SKM-1 (cell line): ENCODE measurements at regions not wholly inside any gene's neighbourhood (a gene's known extent, or its start where the extent isn't known, plus 50 kb on each side); places are given as distances from the start of the nearest gene placed in this dataset.

Source experiments
- DNase-seq: peaks from one replicate; lab custom pipeline; 2025; ENCODE audit not compliant: unreplicated experiment; lab: John Stamatoyannopoulos, UW

GRCh38 chr5:2027790-2028189 lies 145.1 kb upstream of the IRX4 start:
- DNase-seq: no peak

- DNase-seq: no peak
Measured at GRCh38 chr5:2024986-2025721, 142.4 kb upstream of the IRX4 start.

- DNase-seq: no peak
Measured at GRCh38 chr5:2023196-2023595, 140.5 kb upstream of the IRX4 start.

- DNase-seq: no peak
Measured at GRCh38 chr5:2022436-2022835, 139.7 kb upstream of the IRX4 start.

GRCh38 chr5:2021484-2022176 lies 138.9 kb upstream of the IRX4 start:
- no peak for DNase-seq

- no peak for DNase-seq
Measured at GRCh38 chr5:2020730-2021129, 138.0 kb upstream of the IRX4 start.

- no peak for DNase-seq
Measured at GRCh38 chr5:2019716-2020115, 137.0 kb upstream of the IRX4 start.

- no peak for DNase-seq
Measured at GRCh38 chr5:2018390-2018724, 135.6 kb upstream of the IRX4 start.

GRCh38 chr5:2017540-2018389 lies 135.0 kb upstream of the IRX4 start:
- DNase-seq: peak; percentile 0

GRCh38 chr5:2015961-2016360 lies 133.2 kb upstream of the IRX4 start:
- DNase-seq: no peak

- no peak for DNase-seq
Measured at GRCh38 chr5:2015124-2015848, 132.6 kb upstream of the IRX4 start.

- no peak for DNase-seq
Measured at GRCh38 chr5:2014058-2014610, 131.4 kb upstream of the IRX4 start.

GRCh38 chr5:2013301-2014057 lies 130.8 kb upstream of the IRX4 start:
- no peak for DNase-seq

GRCh38 chr5:2012885-2013284 lies 130.2 kb upstream of the IRX4 start:
- DNase-seq: no peak

GRCh38 chr5:2011481-2012411 lies 129.0 kb upstream of the IRX4 start:
- DNase-seq: no peak

GRCh38 chr5:2010940-2011339 lies 128.2 kb upstream of the IRX4 start:
- no peak for DNase-seq

GRCh38 chr5:2009986-2010914 lies 127.5 kb upstream of the IRX4 start:
- DNase-seq: no peak
